ENCODE measurements at regions not wholly inside any gene's neighbourhood (a gene's known extent, or its start where the extent isn't known, plus 50 kb on each side); places are given as distances from the start of the nearest gene placed in this dataset.

DNA sequence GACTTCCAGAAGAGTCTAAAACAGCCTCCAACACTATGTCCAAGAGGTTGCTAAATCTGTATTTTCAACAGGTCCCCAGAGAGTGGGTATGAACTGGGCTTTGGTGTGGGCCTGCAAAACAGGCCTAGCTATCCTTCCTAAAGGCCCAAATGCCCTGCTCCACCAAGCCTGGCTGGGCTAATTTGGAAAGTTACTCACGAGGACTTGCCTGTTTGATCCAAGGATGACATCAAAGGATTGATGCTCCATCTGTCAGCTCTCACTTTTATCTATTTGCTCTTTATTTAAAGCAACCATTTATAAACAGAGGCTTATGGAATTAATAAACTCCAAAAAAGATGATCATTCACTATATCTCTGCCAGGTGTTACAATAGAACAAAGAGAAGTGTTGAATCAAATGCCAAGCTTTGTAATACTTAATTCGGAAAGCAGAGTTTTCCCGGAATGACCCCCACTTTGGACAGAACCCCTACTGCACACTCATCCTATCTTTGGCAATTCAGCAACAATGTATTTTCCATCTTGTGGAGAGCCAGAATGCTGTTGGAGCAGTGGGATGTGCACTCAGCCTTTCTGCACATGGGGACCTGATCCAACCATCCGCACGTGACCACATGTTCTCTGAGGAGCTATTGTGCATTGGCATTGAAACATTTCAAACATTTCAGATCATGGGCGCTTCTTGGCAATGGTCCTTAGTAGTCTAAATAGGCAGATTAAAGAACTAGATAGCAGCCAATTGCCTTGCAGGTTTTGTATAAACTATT is 163.3 kb upstream of the THBS1 start:
- no peak for TF ChIP-seq ESRRA (CRISPR knock-in tag; IDR thresholded peaks at IDR 0.05; ENCODE audit: borderline replicate concordance)
- no peak for TF ChIP-seq ZNF317 (CRISPR knock-in tag; IDR thresholded peaks at IDR 0.05; ENCODE audit: borderline replicate concordance, low read depth)
- TF ChIP-seq, protein P1, sequence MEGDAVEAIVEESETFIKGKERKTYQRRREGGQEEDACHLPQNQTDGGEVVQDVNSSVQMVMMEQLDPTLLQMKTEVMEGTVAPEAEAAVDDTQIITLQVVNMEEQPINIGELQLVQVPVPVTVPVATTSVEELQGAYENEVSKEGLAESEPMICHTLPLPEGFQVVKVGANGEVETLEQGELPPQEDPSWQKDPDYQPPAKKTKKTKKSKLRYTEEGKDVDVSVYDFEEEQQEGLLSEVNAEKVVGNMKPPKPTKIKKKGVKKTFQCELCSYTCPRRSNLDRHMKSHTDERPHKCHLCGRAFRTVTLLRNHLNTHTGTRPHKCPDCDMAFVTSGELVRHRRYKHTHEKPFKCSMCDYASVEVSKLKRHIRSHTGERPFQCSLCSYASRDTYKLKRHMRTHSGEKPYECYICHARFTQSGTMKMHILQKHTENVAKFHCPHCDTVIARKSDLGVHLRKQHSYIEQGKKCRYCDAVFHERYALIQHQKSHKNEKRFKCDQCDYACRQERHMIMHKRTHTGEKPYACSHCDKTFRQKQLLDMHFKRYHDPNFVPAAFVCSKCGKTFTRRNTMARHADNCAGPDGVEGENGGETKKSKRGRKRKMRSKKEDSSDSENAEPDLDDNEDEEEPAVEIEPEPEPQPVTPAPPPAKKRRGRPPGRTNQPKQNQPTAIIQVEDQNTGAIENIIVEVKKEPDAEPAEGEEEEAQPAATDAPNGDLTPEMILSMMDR (IDR thresholded peaks at IDR 0.05), result no peak
- no peak for TF ChIP-seq FOXK1 (CRISPR knock-in tag; IDR thresholded peaks at IDR 0.05)
- TF ChIP-seq SMAD4 (CRISPR knock-in tag; IDR thresholded peaks at IDR 0.05), result no peak
